ENCODE measurements at regions not wholly inside any gene's neighbourhood (a gene's known extent, or its start where the extent isn't known, plus 50 kb on each side); places are given as distances from the start of the nearest gene placed in this dataset.

DNA sequence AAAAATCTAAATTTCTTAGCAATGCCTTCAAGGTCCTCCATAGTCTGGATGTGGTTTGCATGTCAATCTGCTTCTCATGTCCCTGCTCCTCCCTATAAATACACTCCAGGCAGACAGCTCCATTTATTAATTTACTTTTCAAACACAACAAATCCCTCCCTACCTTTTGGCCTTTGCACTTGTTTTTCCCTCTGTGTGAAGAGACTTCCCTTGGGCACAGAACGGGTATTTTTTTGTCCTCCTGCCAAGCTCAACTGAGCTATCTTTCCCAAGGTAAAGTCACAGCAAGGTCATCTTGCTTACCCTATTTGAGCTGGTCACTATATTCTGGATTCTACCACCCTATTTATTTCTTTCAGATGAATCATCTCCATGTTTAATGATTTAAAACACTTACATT lies 159.6 kb upstream of the ANKH start:
- H3K27ac ChIP-seq: no peak overlapping the region
- no peak overlapping the region for H3K4me3 ChIP-seq (ENCODE audit: low read depth in 1 of 2, low read length in 1 of 2)
- peaks cover 7% of the 10 kb centered on the region for H3K27me3 ChIP-seq
- TF ChIP-seq, protein P1, sequence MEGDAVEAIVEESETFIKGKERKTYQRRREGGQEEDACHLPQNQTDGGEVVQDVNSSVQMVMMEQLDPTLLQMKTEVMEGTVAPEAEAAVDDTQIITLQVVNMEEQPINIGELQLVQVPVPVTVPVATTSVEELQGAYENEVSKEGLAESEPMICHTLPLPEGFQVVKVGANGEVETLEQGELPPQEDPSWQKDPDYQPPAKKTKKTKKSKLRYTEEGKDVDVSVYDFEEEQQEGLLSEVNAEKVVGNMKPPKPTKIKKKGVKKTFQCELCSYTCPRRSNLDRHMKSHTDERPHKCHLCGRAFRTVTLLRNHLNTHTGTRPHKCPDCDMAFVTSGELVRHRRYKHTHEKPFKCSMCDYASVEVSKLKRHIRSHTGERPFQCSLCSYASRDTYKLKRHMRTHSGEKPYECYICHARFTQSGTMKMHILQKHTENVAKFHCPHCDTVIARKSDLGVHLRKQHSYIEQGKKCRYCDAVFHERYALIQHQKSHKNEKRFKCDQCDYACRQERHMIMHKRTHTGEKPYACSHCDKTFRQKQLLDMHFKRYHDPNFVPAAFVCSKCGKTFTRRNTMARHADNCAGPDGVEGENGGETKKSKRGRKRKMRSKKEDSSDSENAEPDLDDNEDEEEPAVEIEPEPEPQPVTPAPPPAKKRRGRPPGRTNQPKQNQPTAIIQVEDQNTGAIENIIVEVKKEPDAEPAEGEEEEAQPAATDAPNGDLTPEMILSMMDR (IDR thresholded peaks at IDR 0.05): no peak
- no peaks in the 10 kb centered on the region for H3K36me3 ChIP-seq
- no peaks in the 10 kb centered on the region for H3K9me3 ChIP-seq
- no peaks in the 10 kb centered on the region for H3K4me1 ChIP-seq (ENCODE audit: control insufficient read depth in 1 of 2, insufficient read depth in 1 of 2, low read depth in 1 of 2, low read length in 1 of 2)

DNA sequence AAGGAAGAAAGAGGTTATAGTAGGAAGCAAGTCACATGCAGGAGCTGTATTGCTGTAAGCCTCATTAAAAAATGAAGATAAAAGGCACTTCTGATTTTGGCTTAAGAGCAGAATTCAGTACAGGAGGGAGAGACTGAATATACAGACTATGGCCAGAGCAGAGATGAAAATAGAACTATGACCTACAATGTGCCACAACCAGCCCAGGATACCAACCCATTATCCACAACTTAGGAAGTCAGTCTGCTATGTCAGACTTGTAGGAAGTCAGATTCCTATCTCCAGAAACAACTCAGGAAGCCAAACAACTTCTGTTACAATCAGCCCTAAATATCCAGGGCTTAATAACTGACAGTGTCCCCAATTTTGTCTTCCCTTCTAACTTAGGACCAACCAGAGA lies 156.2 kb upstream of the ANKH start:
- peaks cover 7% of the 10 kb centered on the region for H3K27me3 ChIP-seq
- TF ChIP-seq, protein P1 (IDR thresholded peaks at IDR 0.05): no peak

DNA sequence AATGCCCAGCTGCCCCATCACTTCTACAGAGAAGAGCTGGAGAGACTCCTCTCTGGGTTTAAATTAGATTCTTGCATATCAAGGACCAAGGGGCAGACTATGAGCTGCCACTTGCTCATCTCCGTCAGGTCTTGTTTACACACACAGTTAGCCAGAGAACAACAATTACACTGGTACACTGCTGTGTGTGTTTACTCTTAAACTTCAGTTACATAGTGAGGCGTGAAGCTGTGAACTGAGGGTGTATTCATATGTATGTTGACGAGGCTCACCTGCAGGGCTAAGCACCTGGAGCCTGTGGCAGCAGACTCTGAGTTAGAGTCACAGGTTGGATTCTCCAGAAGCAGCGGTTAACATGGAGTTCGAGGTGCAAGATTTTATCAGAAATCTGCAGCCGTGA lies 155.4 kb upstream of the ANKH start:
- no peaks in the 10 kb centered on the region for H3K36me3 ChIP-seq
- TF ChIP-seq, protein P1 (IDR thresholded peaks at IDR 0.05): no peak
- H3K4me3 ChIP-seq (ENCODE audit: low read depth in 1 of 2, low read length in 1 of 2): no peak overlapping the region
- H3K9me3 ChIP-seq: no peaks in the 10 kb centered on the region
- H3K27me3 ChIP-seq: peaks cover 7% of the 10 kb centered on the region
- no peak overlapping the region for H3K27ac ChIP-seq
- H3K4me1 ChIP-seq (ENCODE audit: control insufficient read depth in 1 of 2, insufficient read depth in 1 of 2, low read depth in 1 of 2, low read length in 1 of 2): no peaks in the 10 kb centered on the region

More for the DNA sequence above, 156.2 kb upstream of the ANKH start:
- no peaks in the 10 kb centered on the region for H3K9me3 ChIP-seq
- no peaks in the 10 kb centered on the region for H3K36me3 ChIP-seq
- no peaks in the 10 kb centered on the region for H3K4me1 ChIP-seq (ENCODE audit: control insufficient read depth in 1 of 2, insufficient read depth in 1 of 2, low read depth in 1 of 2, low read length in 1 of 2)
- H3K4me3 ChIP-seq (ENCODE audit: low read depth in 1 of 2, low read length in 1 of 2): no peak overlapping the region
- H3K27ac ChIP-seq: no peak overlapping the region

DNA sequence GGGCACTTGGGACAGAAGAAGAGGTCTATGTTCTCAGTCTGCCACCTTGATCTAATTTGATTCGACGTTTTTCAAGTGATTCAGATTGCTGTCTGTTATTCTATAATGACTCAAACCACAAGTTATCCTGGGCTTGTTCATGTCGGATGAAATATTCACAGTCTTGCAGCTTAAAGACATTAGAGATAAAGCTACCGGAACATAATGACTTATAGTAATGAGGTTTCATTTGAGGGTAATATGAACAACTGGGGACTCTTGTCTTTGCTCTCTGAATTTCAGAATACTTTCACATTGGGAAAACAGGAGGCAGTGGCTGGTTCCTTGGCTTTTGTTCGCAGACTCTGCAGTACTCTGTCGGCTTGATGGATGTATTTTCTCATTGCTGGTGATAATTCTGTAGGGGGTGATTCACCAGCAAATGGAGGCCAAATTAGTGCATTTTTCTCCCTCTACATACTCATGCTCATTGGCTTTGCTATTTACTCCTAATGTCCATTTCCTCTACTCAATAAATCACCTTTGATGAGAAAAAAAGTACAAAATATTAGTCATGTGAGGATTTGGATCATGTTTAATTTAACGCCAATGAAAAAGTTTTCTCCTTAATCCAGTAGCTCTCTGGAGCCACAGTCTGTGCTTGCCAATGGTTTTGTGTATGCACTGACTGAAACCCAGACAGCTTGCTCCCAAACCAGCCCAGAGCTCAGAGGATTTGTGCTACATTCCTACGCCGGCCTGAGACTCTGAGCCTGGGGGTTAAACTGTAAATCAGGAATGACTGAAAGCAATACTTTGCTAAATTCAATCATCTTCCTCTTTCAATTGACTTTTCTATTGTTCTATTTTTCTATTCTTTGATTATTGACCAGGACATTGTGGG lies 154.7 kb upstream of the ANKH start:
- Histone ChIP-seq H3K4me3 (ENCODE audit: low read depth in 1 of 2, low read length in 1 of 2) (no peak overlapping the region), H3K4me1 (ENCODE audit: control insufficient read depth in 1 of 2, insufficient read depth in 1 of 2, low read depth in 1 of 2, low read length in 1 of 2) (no peaks in the 10 kb centered on the region), H3K36me3 (no peaks in the 10 kb centered on the region), H3K27ac (no peak overlapping the region), H3K27me3 (peaks cover 7% of the 10 kb centered on the region), H3K9me3 (no peaks in the 10 kb centered on the region)
- TF ChIP-seq, protein P1 (IDR thresholded peaks at IDR 0.05): no peak

DNA sequence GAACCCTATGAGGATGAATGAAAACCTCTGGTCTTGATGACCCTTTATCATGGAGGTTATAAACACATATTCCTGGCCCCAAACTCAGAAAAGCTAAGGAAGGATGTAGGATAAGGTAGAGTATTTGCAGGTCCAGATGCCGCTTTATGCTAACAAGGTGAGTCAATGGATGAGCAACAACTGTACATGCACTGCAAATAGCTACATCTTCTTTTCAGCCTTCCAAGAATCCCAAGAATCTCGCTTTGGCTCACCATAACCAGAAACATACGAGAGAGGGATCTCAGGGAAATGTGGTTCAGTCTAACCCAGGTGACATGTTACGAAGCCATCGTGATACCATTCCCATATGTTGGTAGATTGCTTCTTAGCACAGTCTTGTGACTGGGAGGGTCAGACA lies 152.3 kb upstream of the ANKH start:
- Histone ChIP-seq H3K4me1 (ENCODE audit: control insufficient read depth in 1 of 2, insufficient read depth in 1 of 2, low read depth in 1 of 2, low read length in 1 of 2) (no peaks in the 10 kb centered on the region), H3K27ac (no peak overlapping the region), H3K9me3 (no peaks in the 10 kb centered on the region), H3K36me3 (no peaks in the 10 kb centered on the region), H3K27me3 (peaks cover 7% of the 10 kb centered on the region), H3K4me3 (ENCODE audit: low read depth in 1 of 2, low read length in 1 of 2) (no peak overlapping the region)
- TF ChIP-seq, protein P1 (IDR thresholded peaks at IDR 0.05): no peak

All from neutrophil (primary cell).